Thyroid gland (tissue), 4 donors: ENCODE measurements at regions not wholly inside any gene's neighbourhood (a gene's known extent, or its start where the extent isn't known, plus 50 kb on each side); places are given as distances from the start of the nearest gene placed in this dataset.

Experiments used
- POLR2A ChIP-seq, 2 donors: fragments of 450-650 bp; IDR thresholded peaks; one replicate each; pipeline ENCODE4 v1.6.1; 2017; ENCODE audit warnings: antibody characterized with exemption in 2 of 2, mild to moderate bottlenecking in 2 of 2, moderate library complexity in 1 of 2
- TF ChIP-seq, protein P1 (sequence below), 6 experiments: fragments of 200-600 bp in 3 of 6; fragments of 450-650 bp in 3 of 6; sonication (generic) in 3 of 6; IDR thresholded peaks; one replicate each; pipeline ENCODE4 v1.5.1; 2016 to 2019; ENCODE audit warnings: antibody characterized with exemption in 6 of 6, mild to moderate bottlenecking in 2 of 6, inconsistent platforms in 1 of 6, moderate library complexity in 1 of 6

- TF ChIP-seq, protein P1, sequence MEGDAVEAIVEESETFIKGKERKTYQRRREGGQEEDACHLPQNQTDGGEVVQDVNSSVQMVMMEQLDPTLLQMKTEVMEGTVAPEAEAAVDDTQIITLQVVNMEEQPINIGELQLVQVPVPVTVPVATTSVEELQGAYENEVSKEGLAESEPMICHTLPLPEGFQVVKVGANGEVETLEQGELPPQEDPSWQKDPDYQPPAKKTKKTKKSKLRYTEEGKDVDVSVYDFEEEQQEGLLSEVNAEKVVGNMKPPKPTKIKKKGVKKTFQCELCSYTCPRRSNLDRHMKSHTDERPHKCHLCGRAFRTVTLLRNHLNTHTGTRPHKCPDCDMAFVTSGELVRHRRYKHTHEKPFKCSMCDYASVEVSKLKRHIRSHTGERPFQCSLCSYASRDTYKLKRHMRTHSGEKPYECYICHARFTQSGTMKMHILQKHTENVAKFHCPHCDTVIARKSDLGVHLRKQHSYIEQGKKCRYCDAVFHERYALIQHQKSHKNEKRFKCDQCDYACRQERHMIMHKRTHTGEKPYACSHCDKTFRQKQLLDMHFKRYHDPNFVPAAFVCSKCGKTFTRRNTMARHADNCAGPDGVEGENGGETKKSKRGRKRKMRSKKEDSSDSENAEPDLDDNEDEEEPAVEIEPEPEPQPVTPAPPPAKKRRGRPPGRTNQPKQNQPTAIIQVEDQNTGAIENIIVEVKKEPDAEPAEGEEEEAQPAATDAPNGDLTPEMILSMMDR (IDR thresholded peaks at IDR 0.05) = no peak
- no peak for TF ChIP-seq POLR2A (IDR thresholded peaks at IDR 0.05)
These were observed 390.5 kb upstream of the HTR2A start for GRCh38 chr13:47287291-47287751.
